Ovary (tissue), 3 donors: ENCODE measurements at regions not wholly inside any gene's neighbourhood (a gene's known extent, or its start where the extent isn't known, plus 50 kb on each side); places are given as distances from the start of the nearest gene placed in this dataset.

ENCODE experiments used
- CTCF ChIP-seq, 3 donors: fragments of 450-650 bp in 2 of 3; fragments of 200-600 bp in 1 of 3; IDR thresholded peaks; one replicate each; pipeline versions ENCODE4 v1.5.1 to v1.8.0; 2016 to 2022; ENCODE audit warnings: antibody characterized with exemption in 3 of 3, mild to moderate bottlenecking in 1 of 3
- EP300 ChIP-seq: sonication (generic); formaldehyde crosslinking; IDR thresholded peaks from one replicate; pipeline ENCODE4 v1.6.1; 2017; ENCODE audit warnings: antibody characterized with exemption
- POLR2A ChIP-seq: fragments of 450-650 bp; IDR thresholded peaks from one replicate; pipeline ENCODE4 v1.6.1; 2017; ENCODE audit warnings: antibody characterized with exemption, mild to moderate bottlenecking, moderate library complexity
- donor health status: DM: no; HTN: no; CAD: no.

DNA sequence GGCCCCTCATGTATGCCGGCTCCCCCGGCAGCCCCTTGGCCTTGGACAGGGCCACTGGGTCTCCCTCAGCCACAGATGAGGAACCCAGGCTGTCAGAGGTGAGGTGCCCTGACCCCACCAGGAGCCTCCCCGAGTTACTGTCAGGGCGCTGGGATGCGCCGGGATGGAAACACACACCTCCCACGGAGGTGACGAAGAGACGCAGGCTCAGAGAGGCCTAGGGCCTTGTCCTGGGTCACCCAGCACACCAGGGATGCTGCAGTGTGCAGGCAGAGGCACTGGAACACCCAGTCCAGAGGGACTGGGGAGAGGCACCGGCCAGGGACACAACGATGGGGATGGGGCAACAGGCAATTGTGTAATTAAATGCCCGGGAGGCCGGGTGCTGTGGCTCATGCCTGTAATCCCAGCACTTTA, 81.2 kb upstream of the PRR5 start:
- TF ChIP-seq POLR2A: no peak
- TF ChIP-seq CTCF (IDR thresholded peaks at IDR 0.05): no peak
- TF ChIP-seq EP300: no peak
